HL-60 (cell line): ENCODE measurements at regions not wholly inside any gene's neighbourhood (a gene's known extent, or its start where the extent isn't known, plus 50 kb on each side); places are given as distances from the start of the nearest gene placed in this dataset.

Experiments used
- DNase-seq, 2 experiments: peaks; one replicate each; pipeline ENCODE4 v3.0.0-alpha.2; 2010 to 2020; ENCODE audit warnings: low read depth in 1 of 2, low spot score in 1 of 2
- H3K27ac ChIP-seq: fragments of 250-450 bp; sonication (Bioruptor Pico); replicated peaks from 2 replicates; pipeline ENCODE4 v1.5.1; 2020; ENCODE audit warnings: mild to moderate bottlenecking, moderate library complexity
- H3K27me3 ChIP-seq: fragments of 250-450 bp; sonication (Bioruptor Pico); 2 replicates; pipeline ENCODE4 v1.5.1; 2021; ENCODE audit warnings: mild to moderate bottlenecking, moderate library complexity; ENCODE audit not compliant: insufficient read depth, poor library complexity, severe bottlenecking
- H3K4me3 ChIP-seq: replicated peaks from 2 replicates; pipeline ENCODE4 v1.5.1; 2011; ENCODE audit warnings: mild to moderate bottlenecking, control low read depth, low read length; ENCODE audit not compliant: insufficient read depth
- CTCF ChIP-seq: IDR thresholded peaks from one replicate; pipeline ENCODE4 v1.5.1; 2011; ENCODE audit warnings: low read length, control low read depth, inconsistent platforms; ENCODE audit not compliant: insufficient read depth
- GABPA ChIP-seq: IDR thresholded peaks from 2 replicates; pipeline ENCODE4 v1.6.1; 2012; ENCODE audit warnings: low read depth
- POLR2AphosphoS5 ChIP-seq: IDR thresholded peaks from 2 replicates; pipeline ENCODE4 v1.6.1; 2012; ENCODE audit warnings: low read depth
- REST ChIP-seq: IDR thresholded peaks from 2 replicates; pipeline ENCODE4 v1.6.1; 2012; ENCODE audit warnings: low read depth; ENCODE audit not compliant: insufficient replicate concordance
- SPI1 ChIP-seq: IDR thresholded peaks from 2 replicates; pipeline ENCODE4 v1.6.1; 2012; ENCODE audit warnings: low read depth, mild to moderate bottlenecking, borderline replicate concordance

GRCh38 chr2:120566331-120567035 lies 169.2 kb upstream of the GLI2 start:
- no peak for TF ChIP-seq REST
- TF ChIP-seq POLR2AphosphoS5: no peak
- no peak for TF ChIP-seq SPI1
- TF ChIP-seq CTCF: no peak
- TF ChIP-seq GABPA: no peak
- Histone ChIP-seq H3K4me3 (no peak overlapping the region), H3K27ac (no peak overlapping the region), H3K27me3 (no peaks in the 10 kb centered on the region)
- no peak for DNase-seq

DNA sequence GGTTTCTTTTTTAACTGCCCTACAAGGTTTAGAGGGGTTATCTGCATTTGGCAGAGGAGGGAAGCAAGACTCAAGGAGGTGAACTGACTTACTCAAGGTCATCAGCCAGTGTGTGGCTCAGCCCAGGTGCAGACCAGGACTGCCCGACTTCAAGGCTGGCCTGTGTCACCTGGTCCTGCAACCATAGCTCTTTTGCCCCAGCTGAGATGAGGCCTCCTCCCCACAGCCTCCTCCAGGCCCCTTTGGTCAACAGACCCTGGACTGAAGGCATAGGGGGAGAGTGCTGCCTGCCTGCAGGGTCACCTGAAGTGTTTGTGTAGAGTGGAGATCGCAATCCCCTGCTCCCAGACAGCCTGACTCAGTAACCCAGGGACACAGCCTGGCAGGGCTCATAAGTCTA lies 168.5 kb upstream of the GLI2 start:
- H3K4me3 ChIP-seq: no peak overlapping the region
- H3K27ac ChIP-seq: no peak overlapping the region
- no peaks in the 10 kb centered on the region for H3K27me3 ChIP-seq
- TF ChIP-seq POLR2AphosphoS5 (no peak), GABPA (no peak), SPI1 (no peak), REST (no peak), CTCF (no peak)
- DNase-seq: no peak

DNA sequence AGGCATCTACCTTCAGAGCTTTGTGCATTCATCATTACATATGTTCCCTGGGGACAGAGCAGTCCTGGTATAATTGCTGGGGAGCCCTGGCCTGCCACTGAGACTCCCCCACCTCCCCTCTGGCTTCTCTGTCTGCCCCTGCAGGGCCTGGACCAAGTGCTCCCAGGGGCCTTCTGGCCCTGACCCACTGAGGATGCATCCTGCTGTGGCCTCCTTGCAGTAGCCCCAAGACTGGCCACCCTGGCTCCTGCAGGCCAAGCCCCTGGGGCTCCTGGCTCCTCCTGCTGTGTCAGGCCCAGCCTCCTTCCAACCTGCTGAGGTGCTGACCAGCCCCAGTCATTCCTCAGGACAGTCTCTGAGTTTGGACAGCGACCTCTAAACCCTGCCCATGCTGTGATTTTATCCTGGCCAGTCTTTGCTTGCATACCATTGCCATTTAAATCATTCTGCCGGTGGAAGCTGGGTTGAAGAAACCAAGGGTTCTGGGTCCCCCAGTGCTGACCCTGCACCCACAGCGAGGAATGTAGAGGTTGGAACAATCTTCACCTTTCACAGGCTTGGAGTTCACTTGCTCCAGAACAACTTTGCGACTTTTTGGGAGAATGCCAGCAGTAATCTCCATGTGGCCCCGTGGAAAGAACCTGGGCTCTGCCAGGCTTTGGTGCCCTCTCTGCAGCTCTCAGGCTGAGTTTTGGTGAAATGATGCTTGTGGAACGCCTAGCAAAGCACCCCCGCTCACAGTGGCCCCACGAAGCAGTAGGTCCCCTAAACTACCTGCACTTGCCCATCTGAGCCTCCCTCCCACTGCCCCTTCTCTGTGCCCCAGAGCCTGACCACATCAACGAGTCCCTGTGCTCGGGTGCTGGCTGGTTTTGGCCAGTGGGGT lies 167.3 kb upstream of the GLI2 start:
- no peaks in the 10 kb centered on the region for H3K27me3 ChIP-seq
- no peak overlapping the region for H3K4me3 ChIP-seq
- TF ChIP-seq GABPA: no peak
- TF ChIP-seq REST: no peak
- TF ChIP-seq CTCF: no peak
- TF ChIP-seq SPI1: no peak
- TF ChIP-seq POLR2AphosphoS5: no peak
- H3K27ac ChIP-seq: no peak overlapping the region
- no peak for DNase-seq
